ENCODE measurements at regions not wholly inside any gene's neighbourhood (a gene's known extent, or its start where the extent isn't known, plus 50 kb on each side); places are given as distances from the start of the nearest gene placed in this dataset.

- DNase-seq, result no peak
Observed at GRCh38 chr13:50323440-50324065, 308.3 kb downstream of the KCNRG start.

GRCh38 chr13:50326271-50326670 lies 311.0 kb downstream of the KCNRG start:
- no peak for DNase-seq

- DNase-seq, result no peak
Observed at GRCh38 chr13:50326811-50327210, 311.6 kb downstream of the KCNRG start.

- DNase-seq, result no peak
Observed at GRCh38 chr13:50334115-50334778, 319.0 kb downstream of the KCNRG start.

GRCh38 chr13:50334944-50335343 lies 319.7 kb downstream of the KCNRG start:
- DNase-seq, result no peak

GRCh38 chr13:50339271-50339670 lies 324.0 kb downstream of the KCNRG start:
- DNase-seq, result no peak

GRCh38 chr13:50340146-50340545 lies 324.9 kb downstream of the KCNRG start:
- DNase-seq, result no peak

GRCh38 chr13:50340551-50341287 lies 325.5 kb downstream of the KCNRG start:
- no peak for DNase-seq

- DNase-seq, result no peak
Observed at GRCh38 chr13:50341526-50341925, 326.3 kb downstream of the KCNRG start.

GRCh38 chr13:50344717-50345116 lies 329.5 kb downstream of the KCNRG start:
- DNase-seq, result no peak

GRCh38 chr13:50345804-50346203 lies 330.6 kb downstream of the KCNRG start:
- DNase-seq, result no peak

- DNase-seq, result no peak
Observed at GRCh38 chr13:50348371-50348770, 333.1 kb downstream of the KCNRG start.

- DNase-seq, result no peak
Observed at GRCh38 chr13:50352720-50353480, 337.7 kb downstream of the KCNRG start.

GRCh38 chr13:50353651-50354415 lies 338.6 kb downstream of the KCNRG start:
- DNase-seq, result no peak

- DNase-seq, result no peak
Observed at GRCh38 chr13:50355797-50356196, 340.6 kb downstream of the KCNRG start.

GRCh38 chr13:50357136-50357535 lies 341.9 kb downstream of the KCNRG start:
- DNase-seq, result no peak

GRCh38 chr13:50357586-50358118 lies 342.4 kb downstream of the KCNRG start:
- no peak for DNase-seq

- DNase-seq, result no peak
Observed at GRCh38 chr13:50358231-50359040, 343.2 kb downstream of the KCNRG start.

GRCh38 chr13:50359041-50359367 lies 343.8 kb downstream of the KCNRG start:
- DNase-seq, result no peak

GRCh38 chr13:50359779-50360178 lies 344.5 kb downstream of the KCNRG start:
- no peak for DNase-seq

GRCh38 chr13:50360637-50361036 lies 345.4 kb downstream of the KCNRG start:
- no peak for DNase-seq

- peak in 1 of 2 donors; percentile 36 for DNase-seq
Observed at GRCh38 chr13:50361282-50361681, 346.0 kb downstream of the KCNRG start.
